ENCODE measurements at regions not wholly inside any gene's neighbourhood (a gene's known extent, or its start where the extent isn't known, plus 50 kb on each side); places are given as distances from the start of the nearest gene placed in this dataset.

GRCh38 chr18:40099641-40100040, 1855.4 kb upstream of the PIK3C3 start:
- Histone ChIP-seq H3K4me3 (replicated peaks in 1 of 3; ENCODE audit: insufficient read depth in 1 of 3, low read depth in 1 of 3, low read length in 3 of 3) (no peak overlapping the region), H3K9me1 (replicated peaks; ENCODE audit: control insufficient read depth, extremely low read depth, insufficient read depth, low read length) (no peaks in the 10 kb centered on the region), H3K27ac (ENCODE audit: insufficient read depth, low read depth, low read length) (no peak overlapping the region), H3K4me2 (ENCODE audit: insufficient read depth, low read length) (no peak overlapping the region), H3K36me3 (ENCODE audit: control insufficient read depth in 2 of 2, extremely low read depth in 1 of 2, insufficient read depth in 2 of 2, low read length in 2 of 2) (no peaks in the 10 kb centered on the region), H3K27me3 (ENCODE audit: control insufficient read depth in 2 of 2, insufficient read depth in 2 of 2, low read length in 2 of 2) (peaks cover 0 to 7% of the 10 kb centered on the region in 2 experiments), H3K4me1 (ENCODE audit: control insufficient read depth, extremely low read depth, insufficient read depth, low read length) (no peaks in the 10 kb centered on the region), H4K20me1 (replicated peaks; ENCODE audit: control insufficient read depth, extremely low read depth, insufficient read depth, low read length) (no peaks in the 10 kb centered on the region), H3K9ac (replicated peaks; ENCODE audit: extremely low read depth, insufficient read depth, low read length) (no peak overlapping the region), H3K9me3 (replicated peaks; ENCODE audit: control insufficient read depth, insufficient read depth, low read length) (no peaks in the 10 kb centered on the region), H2AFZ (ENCODE audit: low read depth, low read length) (no peak overlapping the region), H3K79me2 (ENCODE audit: control insufficient read depth, insufficient read depth, low read length) (no peaks in the 10 kb centered on the region)
- no peak for TF ChIP-seq FOS (IDR thresholded peaks at IDR 0.05; ENCODE audit: borderline replicate concordance, insufficient read depth, low read length)
- TF ChIP-seq POLR2A (IDR thresholded peaks at IDR 0.05; ENCODE audit: low read depth, low read length): no peak
- TF ChIP-seq EZH2 (IDR thresholded peaks at IDR 0.05; ENCODE audit: borderline replicate concordance, low read depth, low read length, severe bottlenecking): no peak
- no peak for TF ChIP-seq CTCF (IDR thresholded peaks at IDR 0.05; ENCODE audit: extremely low read depth in 1 of 2, insufficient read depth in 1 of 2, low read depth in 1 of 2, low read length in 2 of 2)
- TF ChIP-seq GATA2 (IDR thresholded peaks at IDR 0.05; ENCODE audit: insufficient read depth, insufficient read length, low read depth, low read length): no peak
- no peak for TF ChIP-seq MYC (IDR thresholded peaks at IDR 0.05; ENCODE audit: low read depth, low read length)
- TF ChIP-seq JUN (IDR thresholded peaks at IDR 0.05; ENCODE audit: borderline replicate concordance, insufficient read depth, insufficient read length, low read depth): no peak
- no peak for TF ChIP-seq POLR2AphosphoS5 (IDR thresholded peaks at IDR 0.05; ENCODE audit: insufficient read depth, low read depth, low read length)
- TF ChIP-seq MAX (IDR thresholded peaks at IDR 0.05; ENCODE audit: insufficient read depth, insufficient read length): no peak
- ChIA-PET CTCF (no interaction called here), POLR2A (no interaction called here)
- DNase-seq (ENCODE audit: low read depth, low spot score): no peak
- no peak for FAIRE-seq
- BruUV-seq (replicated peaks): no TSS peak
- intact Hi-C loops (cut with micrococcal nuclease): no loop called here
- dilution Hi-C loops (cut with MboI; ENCODE audit: extremely low pct_ligation_motif_present, low sequenced_read_pairs): no loop called here

All from endothelial cell of umbilical vein (primary cell).